GM12878 (cell line): ENCODE measurements at regions not wholly inside any gene's neighbourhood (a gene's known extent, or its start where the extent isn't known, plus 50 kb on each side); places are given as distances from the start of the nearest gene placed in this dataset.

Source experiments
- ATAC-seq: fragments of 200-7000 bp; cut with Tn5 transposase; 3 replicates; pipeline ENCODE4 v1.9.1; 2020; ENCODE audit warnings: mild to moderate bottlenecking, moderate library complexity
- BruUV-seq: library from RNA; stranded (reverse); fragments of 400-500 nt; replicated peaks from 2 replicates; lab custom pipeline; 2021; lab: Mats Ljungman, UMichigan
- CTCF ChIA-PET: fragments of 300-600 bp; sonication (Branson Sonifier 250); formaldehyde crosslinking; extraction: SDS; loops from one replicate; lab custom pipeline; 2021; ENCODE audit warnings: inconsistent platforms; lab: Yijun Ruan, JAX
- POLR2A ChIA-PET: fragments of 350-600 bp; formaldehyde crosslinking; extraction: SDS; loops from one replicate; lab custom pipeline; 2021; ENCODE audit warnings: inconsistent platforms; lab: Charles Lee
- RAD21 ChIA-PET: fragments of 300-600 bp; sonication (Branson Sonifier 250); formaldehyde crosslinking; loops from one replicate; lab custom pipeline; 2023; ENCODE audit warnings: antibody characterized with exemption; ENCODE audit not compliant: unreplicated experiment; lab: Charles Lee
- SMC1A ChIA-PET: fragments of 300-600 bp; sonication (Branson Sonifier 250); formaldehyde crosslinking; loops from one replicate; lab custom pipeline; 2023; ENCODE audit not compliant: unreplicated experiment, uncharacterized antibody; lab: Charles Lee
- DNase-seq: peaks from one replicate; pipeline ENCODE4 v3.0.0-alpha.2; 2011; ENCODE audit warnings: low read depth, low spot score
- FAIRE-seq: peaks from 3 replicates; lab custom pipeline; 2011; peaks lifted over from hg19 to GRCh38; lab: Jason Lieb, UNC
- H2AFZ ChIP-seq: 2 replicates; pipeline ENCODE4 v1.6.0; 2011; ENCODE audit warnings: low read depth, low read length, control low read depth; ENCODE audit not compliant: control insufficient read depth
- H3K27ac ChIP-seq: 2 replicates; pipeline ENCODE4 v1.5.1; 2011; ENCODE audit warnings: control low read depth; ENCODE audit not compliant: control insufficient read depth, insufficient read depth
- H3K27me3 ChIP-seq, 2 experiments: replicated peaks in 1 of 2; 2 replicates each; pipeline versions ENCODE4 v1.6.0 to v1.6.1; 2011; ENCODE audit warnings: low read length in 1 of 2; ENCODE audit not compliant: control insufficient read depth in 2 of 2, insufficient read depth in 2 of 2
- H3K36me3 ChIP-seq, 2 experiments: 2 replicates each; pipeline ENCODE4 v1.5.1; 2011; ENCODE audit warnings: low read length in 1 of 2; ENCODE audit not compliant: control insufficient read depth in 2 of 2, insufficient read depth in 2 of 2
- H3K4me1 ChIP-seq: 2 replicates; pipeline ENCODE4 v1.6.1; 2011; ENCODE audit warnings: mild to moderate bottlenecking, low read length, moderate library complexity, mixed read lengths; ENCODE audit not compliant: control insufficient read depth, insufficient read depth
- H3K4me2 ChIP-seq: 2 replicates; pipeline ENCODE4 v1.6.0; 2011; ENCODE audit warnings: control low read depth; ENCODE audit not compliant: control insufficient read depth, insufficient read depth
- H3K4me3 ChIP-seq: fragments of 200-600 bp; sonication (generic); 2 replicates; pipeline ENCODE4 v1.5.1; 2016
- H3K79me2 ChIP-seq: 2 replicates; pipeline ENCODE4 v1.6.0; 2011; ENCODE audit warnings: low read length; ENCODE audit not compliant: control insufficient read depth, insufficient read depth
- H3K9ac ChIP-seq: 2 replicates; pipeline ENCODE4 v1.8.0; 2011; ENCODE audit warnings: low read length, control low read depth, mixed read lengths; ENCODE audit not compliant: control insufficient read depth, insufficient read depth
- H3K9me3 ChIP-seq: replicated peaks from 3 replicates; pipeline ENCODE4 v1.5.1; 2011; ENCODE audit warnings: mild to moderate bottlenecking, low read length; ENCODE audit not compliant: control insufficient read depth, insufficient read depth
- H4K20me1 ChIP-seq: 2 replicates; pipeline ENCODE4 v1.6.0; 2011; ENCODE audit not compliant: control insufficient read depth, insufficient read depth
- CBFB ChIP-seq: IDR thresholded peaks from 2 replicates; pipeline ENCODE4 v1.6.1; 2016; ENCODE audit warnings: antibody characterized with exemption, low read depth
- CBX3 ChIP-seq: fragments of 200-600 bp; sonication (generic); IDR thresholded peaks from 2 replicates; pipeline ENCODE4 v1.6.1; 2016; ENCODE audit warnings: low read depth, borderline replicate concordance
- CBX5 ChIP-seq: sonication (generic); IDR thresholded peaks from 2 replicates; pipeline ENCODE4 v1.6.1; 2016; ENCODE audit warnings: low read depth, moderate library complexity, mild to moderate bottlenecking, inconsistent platforms
- EED ChIP-seq: sonication (generic); IDR thresholded peaks from 2 replicates; pipeline ENCODE4 v1.6.1; 2016; ENCODE audit warnings: antibody characterized with exemption, low read depth
- MYB ChIP-seq: fragments of 150-350 bp; IDR thresholded peaks from 2 replicates; pipeline ENCODE4 v1.6.1; 2014; ENCODE audit warnings: mild to moderate bottlenecking, low read depth, low read length, borderline replicate concordance
- PAX5 ChIP-seq: IDR thresholded peaks from 2 replicates; pipeline ENCODE4 v1.6.1; 2011; ENCODE audit warnings: low read depth, low read length, borderline replicate concordance
- POLR2AphosphoS2 ChIP-seq: IDR thresholded peaks from 2 replicates; pipeline ENCODE4 v1.6.1; 2011; ENCODE audit warnings: low read depth, mild to moderate bottlenecking, low read length, improper control_type of control experiment, moderate library complexity
- RB1 ChIP-seq: fragments of 450-650 bp; formaldehyde crosslinking; IDR thresholded peaks from 2 replicates; pipeline ENCODE4 v1.6.1; 2017; ENCODE audit warnings: mild to moderate bottlenecking, borderline replicate concordance
- TARDBP ChIP-seq: IDR thresholded peaks from 2 replicates; pipeline ENCODE4 v1.6.1; 2016; ENCODE audit warnings: borderline replicate concordance
- WGBS: methylation state at CpG from one replicate; pipeline ENCODE4 v1.1.6; 2016; ENCODE audit warnings: low lambda C conversion rate; ENCODE audit not compliant: insufficient replicate concordance, insufficient coverage; ENCODE audit errors: missing lambda C conversion rate; 5-methylcytosine and 5-hydroxymethylcytosine counted together
- in situ Hi-C: fragments of 300-500 bp; cut with MboI; formaldehyde crosslinking; loops from 9 replicates; pipeline ENCODE4 v1.14.3; 2018; ENCODE audit warnings: mixed read lengths
- intact Hi-C: fragments of 100-400 bp; cut with micrococcal nuclease; formaldehyde crosslinking; loops from one replicate; pipeline ENCODE4 v1.14.2; 2022; ENCODE audit not compliant: unreplicated experiment
- TF ChIP-seq, protein P1 (sequence below): IDR thresholded peaks from 2 replicates; pipeline ENCODE4 v1.6.1; 2011; ENCODE audit warnings: low read depth, mild to moderate bottlenecking, low read length, moderate library complexity, borderline replicate concordance; ENCODE audit errors: extremely low read depth

DNA sequence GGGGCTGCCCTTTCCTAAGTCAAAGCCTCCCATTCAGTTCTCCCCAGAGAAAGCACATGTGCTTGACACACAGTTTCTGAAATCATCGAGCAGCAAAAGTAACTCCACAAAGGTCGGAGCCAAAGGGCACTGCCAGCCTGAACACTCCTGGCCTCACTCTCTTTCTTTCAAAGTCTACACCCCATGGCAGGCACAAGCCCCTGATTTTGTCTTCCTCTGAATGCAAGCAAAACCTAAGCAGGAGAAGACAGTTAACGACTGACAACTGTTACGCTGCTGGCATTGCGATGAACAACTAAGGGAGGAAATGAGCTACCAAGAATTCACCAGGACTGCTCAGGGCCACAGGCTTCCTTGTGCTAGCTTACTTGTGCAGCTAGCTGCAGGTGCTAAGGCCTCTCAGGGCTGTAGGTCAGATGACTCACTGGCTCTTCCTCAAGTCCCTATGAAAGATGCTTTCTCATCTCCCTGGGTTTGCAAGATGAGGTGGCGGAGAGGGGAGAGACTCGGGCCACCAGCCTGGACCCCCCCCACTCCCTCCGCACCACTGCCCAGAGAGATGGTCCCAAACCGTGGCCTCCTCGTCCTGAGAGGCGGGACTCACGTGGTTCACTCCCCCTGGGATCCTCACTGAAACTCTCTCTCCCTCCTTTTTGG, 208.2 kb downstream of the DLL1 start:
- ChIA-PET RAD21 (no interaction called here), SMC1A (no interaction called here), CTCF (no interaction called here), POLR2A (no interaction called here)
- TF ChIP-seq PAX5 (no peak), CBFB (no peak), CBX3 (no peak), TARDBP (no peak), CBX5 (no peak), MYB (no peak), EED (no peak), POLR2AphosphoS2 (no peak), RB1 (no peak)
- TF ChIP-seq, protein P1, sequence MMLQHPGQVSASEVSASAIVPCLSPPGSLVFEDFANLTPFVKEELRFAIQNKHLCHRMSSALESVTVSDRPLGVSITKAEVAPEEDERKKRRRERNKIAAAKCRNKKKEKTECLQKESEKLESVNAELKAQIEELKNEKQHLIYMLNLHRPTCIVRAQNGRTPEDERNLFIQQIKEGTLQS = no peak
- H3K79me2 ChIP-seq = no peaks in the 10 kb centered on the region
- no peak overlapping the region for H3K9ac ChIP-seq
- DNase-seq (no peak), ATAC-seq (no peak), FAIRE-seq (no peak)
- no peaks in the 10 kb centered on the region for H3K4me1 ChIP-seq
- no peaks in the 10 kb centered on the region for H4K20me1 ChIP-seq
- no peaks in the 10 kb centered on the region for H3K36me3 ChIP-seq
- intact Hi-C loops = no loop called here
- H3K27me3 ChIP-seq = no peaks in the 10 kb centered on the region
- no peak overlapping the region for H3K4me2 ChIP-seq
- no peaks in the 10 kb centered on the region; the same call in 2 of the 3 replicates for H3K9me3 ChIP-seq
- BruUV-seq = no TSS peak
- H3K27ac ChIP-seq = no peak overlapping the region
- no peak overlapping the region for H2AFZ ChIP-seq
- 50% methylated on average over 12 of the region's 12 CpGs for WGBS
- H3K4me3 ChIP-seq = no peak overlapping the region
- in situ Hi-C loops = no loop called here
